ENCODE measurements at regions not wholly inside any gene's neighbourhood (a gene's known extent, or its start where the extent isn't known, plus 50 kb on each side); places are given as distances from the start of the nearest gene placed in this dataset.

GRCh38 chr10:85280014-85280413, 951.6 kb downstream of the CCSER2 start:
- Mint-ChIP-seq H3K27ac (no peak overlapping the region), H3K4me3 (no peak overlapping the region), H3K4me1 (ENCODE audit: low read depth) (no peaks in the 10 kb centered on the region), H3K27me3 (ENCODE audit: low read depth) (no peaks in the 10 kb centered on the region), H3K9me3 (peaks cover 2% of the 10 kb centered on the region), H3K36me3 (ENCODE audit: low read depth) (no peaks in the 10 kb centered on the region)
- CTCF ChIA-PET: no interaction called here
- no peak for DNase-seq
- intact Hi-C loops (cut with micrococcal nuclease): no loop called here

GRCh38 chr10:85284778-85285770, 956.7 kb downstream of the CCSER2 start:
- peaks cover 6% of the 10 kb centered on the region for H3K9me3 Mint-ChIP-seq
- no peaks in the 10 kb centered on the region for H3K4me1 Mint-ChIP-seq (ENCODE audit: low read depth)
- no peak for DNase-seq
- no peak overlapping the region for H3K27ac Mint-ChIP-seq
- no peaks in the 10 kb centered on the region for H3K27me3 Mint-ChIP-seq (ENCODE audit: low read depth)
- intact Hi-C loops (cut with micrococcal nuclease): no loop called here
- no peak overlapping the region for H3K4me3 Mint-ChIP-seq
- no peaks in the 10 kb centered on the region for H3K36me3 Mint-ChIP-seq (ENCODE audit: low read depth)
- CTCF ChIA-PET: no interaction called here

GRCh38 chr10:85293483-85293882, 965.1 kb downstream of the CCSER2 start:
- CTCF ChIA-PET: no interaction called here
- DNase-seq: no peak
- Mint-ChIP-seq H3K27me3 (ENCODE audit: low read depth) (no peaks in the 10 kb centered on the region), H3K4me3 (no peak overlapping the region), H3K4me1 (ENCODE audit: low read depth) (no peaks in the 10 kb centered on the region), H3K9me3 (peaks cover 2% of the 10 kb centered on the region), H3K36me3 (ENCODE audit: low read depth) (no peaks in the 10 kb centered on the region), H3K27ac (no peak overlapping the region)
- intact Hi-C loops (cut with micrococcal nuclease): no loop called here

- H3K36me3 Mint-ChIP-seq (ENCODE audit: low read depth): no peaks in the 10 kb centered on the region
- no peaks in the 10 kb centered on the region for H3K4me1 Mint-ChIP-seq (ENCODE audit: low read depth)
- intact Hi-C loops (cut with micrococcal nuclease): no loop called here
- no peak for DNase-seq
- H3K27me3 Mint-ChIP-seq (ENCODE audit: low read depth): no peaks in the 10 kb centered on the region
- H3K4me3 Mint-ChIP-seq: no peak overlapping the region
- CTCF ChIA-PET: no interaction called here
- H3K9me3 Mint-ChIP-seq: no peaks in the 10 kb centered on the region
- no peak overlapping the region for H3K27ac Mint-ChIP-seq
Observed at GRCh38 chr10:85311613-85312337, 983.4 kb downstream of the CCSER2 start.

GRCh38 chr10:85315657-85316056, 987.3 kb downstream of the CCSER2 start:
- CTCF ChIA-PET: no interaction called here
- Mint-ChIP-seq H3K27ac (no peak overlapping the region), H3K4me3 (no peak overlapping the region), H3K27me3 (ENCODE audit: low read depth) (peaks cover 3% of the 10 kb centered on the region), H3K4me1 (ENCODE audit: low read depth) (no peaks in the 10 kb centered on the region), H3K9me3 (no peaks in the 10 kb centered on the region), H3K36me3 (ENCODE audit: low read depth) (no peaks in the 10 kb centered on the region)
- no peak for DNase-seq
- intact Hi-C loops (cut with micrococcal nuclease): no loop called here

GRCh38 chr10:85316276-85316675, 987.9 kb downstream of the CCSER2 start:
- Mint-ChIP-seq H3K4me3 (no peak overlapping the region), H3K27ac (no peak overlapping the region), H3K36me3 (ENCODE audit: low read depth) (no peaks in the 10 kb centered on the region), H3K27me3 (ENCODE audit: low read depth) (peaks cover 3% of the 10 kb centered on the region), H3K9me3 (no peaks in the 10 kb centered on the region), H3K4me1 (ENCODE audit: low read depth) (no peaks in the 10 kb centered on the region)
- no peak for DNase-seq
- intact Hi-C loops (cut with micrococcal nuclease): no loop called here
- CTCF ChIA-PET: no interaction called here

GRCh38 chr10:85317827-85318226, 989.4 kb downstream of the CCSER2 start:
- DNase-seq: no peak
- CTCF ChIA-PET: no interaction called here
- Mint-ChIP-seq H3K4me3 (no peak overlapping the region), H3K4me1 (ENCODE audit: low read depth) (no peaks in the 10 kb centered on the region), H3K36me3 (ENCODE audit: low read depth) (no peaks in the 10 kb centered on the region), H3K27ac (no peak overlapping the region), H3K27me3 (ENCODE audit: low read depth) (peaks cover 3% of the 10 kb centered on the region), H3K9me3 (no peaks in the 10 kb centered on the region)
- intact Hi-C loops (cut with micrococcal nuclease): no loop called here

GRCh38 chr10:85318809-85319807, 990.7 kb downstream of the CCSER2 start:
- no peaks in the 10 kb centered on the region for H3K9me3 Mint-ChIP-seq
- intact Hi-C loops (cut with micrococcal nuclease): no loop called here
- peaks cover 3% of the 10 kb centered on the region for H3K27me3 Mint-ChIP-seq (ENCODE audit: low read depth)
- no peaks in the 10 kb centered on the region for H3K4me1 Mint-ChIP-seq (ENCODE audit: low read depth)
- no peak overlapping the region for H3K4me3 Mint-ChIP-seq
- no peak overlapping the region for H3K27ac Mint-ChIP-seq
- no peaks in the 10 kb centered on the region for H3K36me3 Mint-ChIP-seq (ENCODE audit: low read depth)
- CTCF ChIA-PET: interaction anchor here (0.6 kb wide), 1 partner anchor 139 kb away, joined by 3 read pairs; no protein-coding TSS in a partner anchor
- DNase-seq: no peak

GRCh38 chr10:85319826-85320225, 991.4 kb downstream of the CCSER2 start:
- H3K9me3 Mint-ChIP-seq: no peaks in the 10 kb centered on the region
- CTCF ChIA-PET: no interaction called here
- H3K4me3 Mint-ChIP-seq: no peak overlapping the region
- no peak for DNase-seq
- H3K4me1 Mint-ChIP-seq (ENCODE audit: low read depth): no peaks in the 10 kb centered on the region
- no peak overlapping the region for H3K27ac Mint-ChIP-seq
- H3K36me3 Mint-ChIP-seq (ENCODE audit: low read depth): no peaks in the 10 kb centered on the region
- intact Hi-C loops (cut with micrococcal nuclease): no loop called here
- peaks cover 3% of the 10 kb centered on the region for H3K27me3 Mint-ChIP-seq (ENCODE audit: low read depth)

GRCh38 chr10:85333594-85333993, 1005.2 kb downstream of the CCSER2 start:
- DNase-seq: no peak
- H3K9me3 Mint-ChIP-seq: no peaks in the 10 kb centered on the region
- CTCF ChIA-PET: no interaction called here
- intact Hi-C loops (cut with micrococcal nuclease): no loop called here
- H3K27me3 Mint-ChIP-seq (ENCODE audit: low read depth): peaks cover 5% of the 10 kb centered on the region
- H3K36me3 Mint-ChIP-seq (ENCODE audit: low read depth): no peaks in the 10 kb centered on the region
- H3K27ac Mint-ChIP-seq: no peak overlapping the region
- no peak overlapping the region for H3K4me3 Mint-ChIP-seq
- H3K4me1 Mint-ChIP-seq (ENCODE audit: low read depth): no peaks in the 10 kb centered on the region

- no peaks in the 10 kb centered on the region for H3K9me3 Mint-ChIP-seq
- no peak for DNase-seq
- no peaks in the 10 kb centered on the region for H3K4me1 Mint-ChIP-seq (ENCODE audit: low read depth)
- H3K4me3 Mint-ChIP-seq: no peak overlapping the region
- no peaks in the 10 kb centered on the region for H3K27me3 Mint-ChIP-seq (ENCODE audit: low read depth)
- no peak overlapping the region for H3K27ac Mint-ChIP-seq
- CTCF ChIA-PET: no interaction called here
- H3K36me3 Mint-ChIP-seq (ENCODE audit: low read depth): no peaks in the 10 kb centered on the region
- intact Hi-C loops (cut with micrococcal nuclease): no loop called here
Observed at GRCh38 chr10:85362401-85362800, 1004.2 kb downstream of the GRID1 start.
